Lung (tissue), 11 donors: ENCODE measurements at regions not wholly inside any gene's neighbourhood (a gene's known extent, or its start where the extent isn't known, plus 50 kb on each side); places are given as distances from the start of the nearest gene placed in this dataset.

Experiments
- ATAC-seq: fragments of 200-7000 bp; cut with Tn5 transposase; one replicate; pipeline ENCODE4 v1.9.1; 2020; ENCODE audit warnings: moderate number of reproducible peaks; ENCODE audit not compliant: insufficient read depth, low FRiP score
- DNase-seq, 3 donors: peaks; one replicate each; pipeline ENCODE4 v3.0.0-alpha.2; 2013 to 2017
- H3K27ac ChIP-seq, 2 donors: one replicate each; pipeline ENCODE4 v1.5.1; 2013; ENCODE audit warnings: mild to moderate bottlenecking in 2 of 2, moderate library complexity in 2 of 2, control low read depth in 1 of 2, inconsistent platforms in 1 of 2, low read depth in 1 of 2, low read length in 1 of 2
- H3K27me3 ChIP-seq, 3 donors: one replicate each; pipeline ENCODE4 v1.5.1; 2013; ENCODE audit warnings: low read length in 2 of 3; ENCODE audit not compliant: control insufficient read depth in 3 of 3, insufficient read depth in 3 of 3
- H3K36me3 ChIP-seq, 4 donors: one replicate each; pipeline ENCODE4 v1.5.1; 2013; ENCODE audit warnings: low read length in 4 of 4, mild to moderate bottlenecking in 1 of 4, moderate library complexity in 1 of 4; ENCODE audit not compliant: control insufficient read depth in 4 of 4, insufficient read depth in 4 of 4
- H3K4me1 ChIP-seq, 5 donors: one replicate each; pipeline ENCODE4 v1.5.1; 2013; ENCODE audit warnings: low read length in 5 of 5, mild to moderate bottlenecking in 2 of 5, moderate library complexity in 1 of 5; ENCODE audit not compliant: control insufficient read depth in 5 of 5, insufficient read depth in 5 of 5
- H3K4me3 ChIP-seq: one replicate; pipeline ENCODE4 v1.5.1; 2013; ENCODE audit warnings: mild to moderate bottlenecking, control low read depth, moderate library complexity
- H3K9ac ChIP-seq, 2 donors: one replicate each; pipeline ENCODE4 v1.5.1; 2013; ENCODE audit warnings: low read length in 2 of 2, control low read depth in 1 of 2; ENCODE audit not compliant: insufficient read depth in 1 of 2
- H3K9me3 ChIP-seq, 4 donors: one replicate each; pipeline ENCODE4 v1.5.1; 2013; ENCODE audit warnings: low read length in 3 of 4, mild to moderate bottlenecking in 1 of 4, moderate library complexity in 1 of 4; ENCODE audit not compliant: control insufficient read depth in 4 of 4, insufficient read depth in 3 of 4
- WGBS, 2 donors: extraction: QIAGEN DNeasy Blood & Tissue Kit; methylation state at CpG; one replicate each; pipeline ENCODE4 v1.1.7; 2013; 5-methylcytosine and 5-hydroxymethylcytosine counted together
- TF ChIP-seq, protein P1 (sequence below): IDR thresholded peaks from 2 replicates; pipeline ENCODE4 v1.5.1; 2012; ENCODE audit warnings: mild to moderate bottlenecking; ENCODE audit errors: control extremely low read depth, extremely low read depth
- donor health status: control.
- donor health status: control.
- donor health status: Bipolar disorder and iron deficiency.
- donor health status: healthy.
- donor health status: DM: yes; HTN: yes; CAD: no.

DNA sequence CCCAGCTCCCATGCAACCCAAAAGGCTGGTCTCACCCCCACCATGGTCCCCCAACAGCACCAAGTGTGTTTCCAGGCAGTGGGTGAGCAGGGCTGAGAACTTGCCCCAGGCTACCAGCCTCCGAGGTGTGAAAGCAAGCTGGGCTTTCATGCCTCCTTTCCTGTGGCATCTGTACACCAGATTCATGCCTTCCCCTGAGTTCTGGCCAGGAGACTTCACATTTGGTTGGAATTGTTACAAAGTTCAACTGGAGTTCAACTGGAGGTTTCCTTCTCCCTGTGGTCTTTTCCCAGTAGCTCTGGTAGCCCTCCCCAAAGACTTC is 77.6 kb upstream of the RAB40AL start:
- H3K9ac ChIP-seq = no peak overlapping the region
- TF ChIP-seq, protein P1, sequence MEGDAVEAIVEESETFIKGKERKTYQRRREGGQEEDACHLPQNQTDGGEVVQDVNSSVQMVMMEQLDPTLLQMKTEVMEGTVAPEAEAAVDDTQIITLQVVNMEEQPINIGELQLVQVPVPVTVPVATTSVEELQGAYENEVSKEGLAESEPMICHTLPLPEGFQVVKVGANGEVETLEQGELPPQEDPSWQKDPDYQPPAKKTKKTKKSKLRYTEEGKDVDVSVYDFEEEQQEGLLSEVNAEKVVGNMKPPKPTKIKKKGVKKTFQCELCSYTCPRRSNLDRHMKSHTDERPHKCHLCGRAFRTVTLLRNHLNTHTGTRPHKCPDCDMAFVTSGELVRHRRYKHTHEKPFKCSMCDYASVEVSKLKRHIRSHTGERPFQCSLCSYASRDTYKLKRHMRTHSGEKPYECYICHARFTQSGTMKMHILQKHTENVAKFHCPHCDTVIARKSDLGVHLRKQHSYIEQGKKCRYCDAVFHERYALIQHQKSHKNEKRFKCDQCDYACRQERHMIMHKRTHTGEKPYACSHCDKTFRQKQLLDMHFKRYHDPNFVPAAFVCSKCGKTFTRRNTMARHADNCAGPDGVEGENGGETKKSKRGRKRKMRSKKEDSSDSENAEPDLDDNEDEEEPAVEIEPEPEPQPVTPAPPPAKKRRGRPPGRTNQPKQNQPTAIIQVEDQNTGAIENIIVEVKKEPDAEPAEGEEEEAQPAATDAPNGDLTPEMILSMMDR = no peak
- peaks cover 0 to 5% (median 0%) of the 10 kb centered on the region in 4 donors for H3K9me3 ChIP-seq
- H3K27ac ChIP-seq = no peak overlapping the region
- H3K4me1 ChIP-seq = no peaks in the 10 kb centered on the region
- no peak overlapping the region for H3K4me3 ChIP-seq
- ATAC-seq (no peak), DNase-seq (no peak)
- H3K27me3 ChIP-seq = no peaks in the 10 kb centered on the region
- H3K36me3 ChIP-seq = peaks cover 0 to 2% (median 0%) of the 10 kb centered on the region in 4 donors
- WGBS, 2 donors = 94 to 100% methylated on average over 1 of the region's 1 CpG

DNA sequence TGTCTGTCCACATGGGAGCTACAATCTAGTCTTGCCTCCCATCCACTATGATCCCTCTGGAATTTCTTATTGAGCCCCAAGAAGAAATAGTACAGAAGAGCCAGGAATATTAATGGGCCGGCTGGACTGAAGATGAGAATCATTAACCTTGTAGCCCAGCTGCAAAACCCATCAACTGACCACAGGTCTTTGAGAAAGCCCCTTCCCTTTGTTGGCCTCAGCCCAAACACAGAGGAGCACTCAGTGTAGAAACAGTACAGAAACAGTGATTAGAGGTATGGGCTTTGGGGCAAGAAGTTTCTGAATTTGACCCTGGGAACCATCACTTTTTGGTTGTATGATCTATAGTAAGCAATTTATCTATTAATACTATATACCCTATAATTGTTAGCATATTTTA is 76.8 kb upstream of the RAB40AL start:
- no peak for ATAC-seq
- no peak overlapping the region for H3K4me3 ChIP-seq
- no peaks in the 10 kb centered on the region for H3K27me3 ChIP-seq
- peaks cover 0 to 5% (median 0%) of the 10 kb centered on the region in 4 donors for H3K9me3 ChIP-seq
- TF ChIP-seq, protein P1 = no peak
- peaks cover 0 to 2% (median 0%) of the 10 kb centered on the region in 4 donors for H3K36me3 ChIP-seq
- H3K9ac ChIP-seq = no peak overlapping the region
- H3K27ac ChIP-seq = no peak overlapping the region
- no peaks in the 10 kb centered on the region for H3K4me1 ChIP-seq
- DNase-seq = no peak
- 92 to 100% methylated on average over 1 of the region's 1 CpG for WGBS, 2 donors

DNA sequence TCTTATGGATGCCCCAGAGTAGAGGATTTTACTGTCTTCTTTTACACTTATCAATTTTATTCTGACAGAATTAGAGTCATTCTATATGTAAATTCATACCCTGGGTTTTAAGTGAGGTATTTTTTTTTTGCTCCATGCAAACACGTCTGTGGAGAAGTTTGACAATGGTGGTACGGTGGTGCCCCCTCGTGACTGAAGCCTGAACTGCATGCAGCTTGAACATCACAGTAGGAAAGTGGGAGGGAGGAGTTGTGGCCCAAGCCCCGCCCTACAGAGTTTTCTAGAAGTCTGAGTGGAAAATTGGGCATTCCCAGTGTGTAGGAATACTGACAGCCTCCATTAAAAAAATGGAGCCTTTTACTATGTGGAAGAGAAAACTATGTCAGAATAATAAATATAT is 73.3 kb upstream of the RAB40AL start:
- Histone ChIP-seq H3K9me3 (peaks cover 0 to 5% (median 0%) of the 10 kb centered on the region in 4 donors), H3K9ac (no peak overlapping the region), H3K4me1 (no peaks in the 10 kb centered on the region), H3K27ac (no peak overlapping the region), H3K4me3 (no peak overlapping the region), H3K36me3 (peaks cover 0 to 2% (median 0%) of the 10 kb centered on the region in 4 donors), H3K27me3 (peaks cover 0 to 3% (median 0%) of the 10 kb centered on the region in 3 donors)
- 6 to 7% methylated on average over 4 of the region's 4 CpGs for WGBS, 2 donors
- ATAC-seq = peak; percentile 85
- DNase-seq = peak; percentile 80 to 83 (median 81)
- TF ChIP-seq, protein P1 = peak; percentile 80

DNA sequence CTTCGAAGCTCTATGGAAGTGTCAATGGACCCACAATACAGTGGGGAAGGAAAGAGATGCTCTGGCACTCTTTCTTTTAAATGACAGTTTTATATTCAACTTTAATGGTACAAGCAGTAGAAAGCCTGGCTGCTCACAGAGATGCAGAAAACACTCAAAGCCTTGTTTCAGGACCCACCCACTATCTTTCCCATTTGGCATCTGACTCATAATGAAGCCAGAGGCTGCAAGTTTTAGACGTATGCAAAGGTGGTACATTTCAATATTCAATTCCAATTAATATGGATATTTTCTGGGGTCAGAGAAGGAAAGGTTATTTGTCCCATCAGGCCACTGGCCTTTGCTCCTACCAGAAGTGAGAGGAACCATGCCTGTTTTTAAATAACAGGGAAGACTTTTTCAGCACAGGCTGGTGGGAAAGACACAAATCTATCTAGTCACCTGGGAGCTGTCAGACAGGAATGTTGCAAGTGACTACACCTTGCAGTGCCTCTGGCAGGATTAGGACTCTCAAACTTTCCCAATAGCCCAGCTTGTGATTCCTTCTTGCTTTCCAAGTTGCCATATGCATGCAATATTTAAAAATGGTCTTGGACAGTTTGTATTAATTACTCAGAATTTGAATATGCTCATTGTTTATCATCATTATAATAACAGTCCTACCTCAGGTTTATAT is 70.0 kb upstream of the RAB40AL start:
- DNase-seq = no peak
- H3K4me1 ChIP-seq = no peaks in the 10 kb centered on the region
- WGBS, 2 donors = 72 to 92% methylated on average over 2 of the region's 2 CpGs
- H3K27ac ChIP-seq = no peak overlapping the region
- H3K9me3 ChIP-seq = no peaks in the 10 kb centered on the region
- no peak overlapping the region for H3K9ac ChIP-seq
- peaks cover 0 to 3% (median 3%) of the 10 kb centered on the region in 3 donors for H3K27me3 ChIP-seq
- H3K4me3 ChIP-seq = no peak overlapping the region
- no peaks in the 10 kb centered on the region for H3K36me3 ChIP-seq
- TF ChIP-seq, protein P1 = no peak
- no peak for ATAC-seq
